ENCODE measurements at regions not wholly inside any gene's neighbourhood (a gene's known extent, or its start where the extent isn't known, plus 50 kb on each side); places are given as distances from the start of the nearest gene placed in this dataset.

DNA sequence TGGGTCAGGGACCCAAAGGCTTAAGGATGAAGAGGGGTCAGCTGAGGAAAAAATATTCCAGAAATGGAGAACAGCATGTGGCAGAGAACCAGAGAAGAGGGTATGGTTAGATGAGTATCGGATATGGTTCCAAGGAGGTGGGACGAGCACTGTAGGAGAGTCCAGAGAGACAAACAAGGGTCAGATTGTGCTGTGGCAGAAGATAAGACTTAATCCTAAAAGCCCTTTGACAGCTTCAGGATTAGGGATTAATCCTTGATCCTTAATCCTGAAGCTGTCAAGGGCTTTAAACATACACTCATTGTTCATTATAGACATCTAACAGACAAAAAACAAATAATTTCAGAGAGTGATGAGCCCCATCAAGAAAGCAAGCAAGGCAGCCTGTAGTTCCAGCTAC lies 124.0 kb downstream of the SPTSSA start:
- Histone ChIP-seq H3K4me1 (ENCODE audit: control insufficient read depth in 2 of 2, insufficient read depth in 2 of 2, low read length in 2 of 2) (no peaks in the 10 kb centered on the region), H3K27ac (ENCODE audit: low read depth, low read length) (no peak overlapping the region), H3K36me3 (ENCODE audit: control insufficient read depth in 2 of 3, insufficient read depth in 3 of 3, low read length in 3 of 3) (no peaks in the 10 kb centered on the region), H3K27me3 (ENCODE audit: control insufficient read depth in 2 of 2, insufficient read depth in 2 of 2, low read length in 2 of 2) (no peaks in the 10 kb centered on the region), H3K9me3 (ENCODE audit: control insufficient read depth in 2 of 3, low read length in 3 of 3) (no peaks in the 10 kb centered on the region), H3K4me3 (ENCODE audit: low read length) (no peak overlapping the region)
- H3K4me1 Mint-ChIP-seq, result peaks cover 0 to 7% (median 0%) of the 10 kb centered on the region in 7 donors
- intact Hi-C loops (cut with micrococcal nuclease), result no loop called here
- no peak for ATAC-seq
- H3K36me3 Mint-ChIP-seq, result no peaks in the 10 kb centered on the region
- CTCF ChIA-PET, result no interaction called here
- POLR2A ChIA-PET, result no interaction called here
- H3K27me3 Mint-ChIP-seq, result peaks cover 0 to 4% (median 0%) of the 10 kb centered on the region in 5 donors
- H3K9me3 Mint-ChIP-seq, result no peaks in the 10 kb centered on the region
- no peak overlapping the region for H3K4me3 Mint-ChIP-seq
- H3K27ac Mint-ChIP-seq, result no peak overlapping the region
- no peak for DNase-seq

GRCh38 chr14:34336501-34336900 lies 125.5 kb downstream of the SPTSSA start:
- CTCF ChIA-PET, result no interaction called here
- Histone ChIP-seq H3K9me3 (ENCODE audit: control insufficient read depth in 2 of 3, low read length in 3 of 3) (no peaks in the 10 kb centered on the region), H3K27ac (ENCODE audit: low read depth, low read length) (no peak overlapping the region), H3K27me3 (ENCODE audit: control insufficient read depth in 2 of 2, insufficient read depth in 2 of 2, low read length in 2 of 2) (no peaks in the 10 kb centered on the region), H3K4me3 (ENCODE audit: low read length) (no peak overlapping the region), H3K4me1 (ENCODE audit: control insufficient read depth in 2 of 2, insufficient read depth in 2 of 2, low read length in 2 of 2) (no peaks in the 10 kb centered on the region), H3K36me3 (ENCODE audit: control insufficient read depth in 2 of 3, insufficient read depth in 3 of 3, low read length in 3 of 3) (no peaks in the 10 kb centered on the region)
- Mint-ChIP-seq H3K4me1 (peaks cover 0 to 19% (median 3%) of the 10 kb centered on the region in 7 donors), H3K27ac (no peak overlapping the region), H3K4me3 (no peak overlapping the region), H3K27me3 (no peaks in the 10 kb centered on the region), H3K36me3 (no peaks in the 10 kb centered on the region), H3K9me3 (no peaks in the 10 kb centered on the region)
- DNase-seq, result no peak
- POLR2A ChIA-PET, result no interaction called here
- intact Hi-C loops (cut with micrococcal nuclease), result no loop called here
- ATAC-seq, result no peak

DNA sequence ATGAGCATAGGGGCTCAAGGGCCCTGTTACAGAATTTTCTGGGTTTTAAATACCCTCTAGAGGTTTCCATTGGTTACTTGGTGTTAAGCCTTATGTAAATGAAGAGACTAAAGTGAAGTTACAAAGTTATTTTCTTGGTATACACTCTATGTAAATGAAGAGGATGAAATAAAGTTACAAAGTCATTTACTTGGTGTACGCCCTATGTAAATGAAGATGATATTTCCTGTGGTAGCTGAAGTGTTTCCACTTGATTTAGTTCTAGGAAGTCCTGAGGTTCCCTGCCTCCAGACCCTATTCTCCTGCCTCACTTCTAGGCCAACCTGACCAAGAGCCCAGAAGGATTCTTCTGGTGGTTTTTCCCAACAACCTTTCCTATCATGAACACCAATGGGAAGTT lies 126.1 kb downstream of the SPTSSA start:
- ChIA-PET CTCF (no interaction called here), POLR2A (no interaction called here)
- Mint-ChIP-seq H3K4me3 (no peak overlapping the region), H3K4me1 (peaks cover 0 to 19% (median 4%) of the 10 kb centered on the region in 7 donors), H3K27me3 (no peaks in the 10 kb centered on the region), H3K27ac (no peak overlapping the region), H3K9me3 (no peaks in the 10 kb centered on the region), H3K36me3 (no peaks in the 10 kb centered on the region)
- no peak for DNase-seq
- no peaks in the 10 kb centered on the region for H3K9me3 ChIP-seq (ENCODE audit: control insufficient read depth in 2 of 3, low read length in 3 of 3)
- H3K4me3 ChIP-seq (ENCODE audit: low read length), result no peak overlapping the region
- H3K4me1 ChIP-seq (ENCODE audit: control insufficient read depth in 2 of 2, insufficient read depth in 2 of 2, low read length in 2 of 2), result no peaks in the 10 kb centered on the region
- intact Hi-C loops (cut with micrococcal nuclease), result no loop called here
- H3K36me3 ChIP-seq (ENCODE audit: control insufficient read depth in 2 of 3, insufficient read depth in 3 of 3, low read length in 3 of 3), result no peaks in the 10 kb centered on the region
- no peaks in the 10 kb centered on the region for H3K27me3 ChIP-seq (ENCODE audit: control insufficient read depth in 2 of 2, insufficient read depth in 2 of 2, low read length in 2 of 2)
- H3K27ac ChIP-seq (ENCODE audit: low read depth, low read length), result no peak overlapping the region
- no peak for ATAC-seq

- no peaks in the 10 kb centered on the region for H3K9me3 ChIP-seq (ENCODE audit: control insufficient read depth in 2 of 3, low read length in 3 of 3)
- H3K36me3 ChIP-seq (ENCODE audit: control insufficient read depth in 2 of 3, insufficient read depth in 3 of 3, low read length in 3 of 3), result no peaks in the 10 kb centered on the region
- no peak overlapping the region for H3K4me3 ChIP-seq (ENCODE audit: low read length)
- ATAC-seq, result no peak
- Mint-ChIP-seq H3K4me3 (no peak overlapping the region), H3K27me3 (no peaks in the 10 kb centered on the region), H3K27ac (peak overlapping the region in 1 of 9 donors; percentile 47), H3K9me3 (no peaks in the 10 kb centered on the region), H3K4me1 (peaks cover 0 to 19% (median 4%) of the 10 kb centered on the region in 7 donors), H3K36me3 (no peaks in the 10 kb centered on the region)
- ChIA-PET POLR2A (no interaction called here), CTCF (no interaction called here)
- H3K27me3 ChIP-seq (ENCODE audit: control insufficient read depth in 2 of 2, insufficient read depth in 2 of 2, low read length in 2 of 2), result no peaks in the 10 kb centered on the region
- DNase-seq, result no peak
- H3K4me1 ChIP-seq (ENCODE audit: control insufficient read depth in 2 of 2, insufficient read depth in 2 of 2, low read length in 2 of 2), result no peaks in the 10 kb centered on the region
- H3K27ac ChIP-seq (ENCODE audit: low read depth, low read length), result no peak overlapping the region
- intact Hi-C loops (cut with micrococcal nuclease), result loop anchor here (5.0 kb wide), 2 partner anchors 238 to 1088 kb away; no protein-coding TSS in a partner anchor
Measured at GRCh38 chr14:34334329-34334728, 127.7 kb downstream of the SPTSSA start.

DNA sequence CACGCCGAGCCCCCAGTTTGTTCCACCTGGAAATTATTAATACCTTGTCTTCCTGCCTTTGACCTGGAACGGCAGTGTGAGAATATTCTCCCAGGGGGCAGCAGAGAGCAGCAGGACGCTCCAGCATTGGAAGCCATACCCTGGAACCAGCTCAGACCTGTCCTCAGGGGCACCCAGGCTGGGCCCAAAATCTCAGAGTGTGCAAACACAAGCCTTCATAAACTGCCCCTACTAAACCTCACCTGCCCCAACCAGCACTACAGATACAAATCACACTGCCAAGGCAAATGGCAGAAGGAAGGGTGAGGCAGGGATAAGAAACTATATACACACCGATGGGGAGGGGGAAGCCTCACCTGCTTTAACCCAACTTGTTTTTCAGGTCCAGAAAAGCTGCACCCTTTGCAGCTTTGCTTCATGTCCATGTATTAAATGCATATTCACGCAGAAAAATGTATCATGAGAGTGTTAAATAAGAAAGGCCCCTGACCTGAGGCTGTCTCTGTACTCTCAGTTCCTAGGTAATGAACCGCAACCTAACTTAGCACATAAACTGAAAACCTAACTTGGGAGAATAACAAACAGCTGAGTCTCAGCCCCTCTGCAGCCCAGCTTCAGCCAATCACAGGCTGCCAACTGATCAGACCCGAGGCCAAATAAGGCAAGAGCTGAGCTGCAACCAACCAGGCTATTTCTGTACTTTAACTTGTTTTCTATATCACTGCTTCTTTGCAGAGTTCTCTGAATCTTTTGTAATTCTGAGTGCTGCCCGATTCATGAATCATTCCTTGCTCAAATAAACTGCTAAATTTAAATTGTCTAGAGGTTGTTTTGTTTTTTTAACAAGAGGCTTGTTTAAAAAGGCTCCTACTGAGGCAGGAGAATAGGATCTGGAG lies 130.1 kb downstream of the SPTSSA start:
- Histone ChIP-seq H3K9me3 (ENCODE audit: control insufficient read depth in 2 of 3, low read length in 3 of 3) (no peaks in the 10 kb centered on the region), H3K4me3 (ENCODE audit: low read length) (no peak overlapping the region), H3K27ac (ENCODE audit: low read depth, low read length) (no peak overlapping the region), H3K36me3 (ENCODE audit: control insufficient read depth in 2 of 3, insufficient read depth in 3 of 3, low read length in 3 of 3) (no peaks in the 10 kb centered on the region), H3K27me3 (ENCODE audit: control insufficient read depth in 2 of 2, insufficient read depth in 2 of 2, low read length in 2 of 2) (no peaks in the 10 kb centered on the region), H3K4me1 (ENCODE audit: control insufficient read depth in 2 of 2, insufficient read depth in 2 of 2, low read length in 2 of 2) (no peaks in the 10 kb centered on the region)
- intact Hi-C loops (cut with micrococcal nuclease), result loop anchor here (1.0 to 5.0 kb wide), 5 partner anchors 166 to 1090 kb away; no protein-coding TSS in a partner anchor
- ChIA-PET CTCF (interaction anchor here (0.6 to 1.8 kb wide), 6 partner anchors 9 to 1764 kb away, joined by 3 to 8 read pairs (median 3); no protein-coding TSS in a partner anchor), POLR2A (no interaction called here)
- peak; percentile 11 to 62 (median 44) for DNase-seq
- Mint-ChIP-seq H3K27me3 (no peaks in the 10 kb centered on the region), H3K4me3 (no peak overlapping the region), H3K27ac (peak overlapping the region in 3 of 9 donors; percentile 13 to 54 (median 30)), H3K4me1 (peaks cover 0 to 19% (median 4%) of the 10 kb centered on the region in 7 donors), H3K9me3 (no peaks in the 10 kb centered on the region), H3K36me3 (no peaks in the 10 kb centered on the region)
- peak; percentile 80 for ATAC-seq

DNA sequence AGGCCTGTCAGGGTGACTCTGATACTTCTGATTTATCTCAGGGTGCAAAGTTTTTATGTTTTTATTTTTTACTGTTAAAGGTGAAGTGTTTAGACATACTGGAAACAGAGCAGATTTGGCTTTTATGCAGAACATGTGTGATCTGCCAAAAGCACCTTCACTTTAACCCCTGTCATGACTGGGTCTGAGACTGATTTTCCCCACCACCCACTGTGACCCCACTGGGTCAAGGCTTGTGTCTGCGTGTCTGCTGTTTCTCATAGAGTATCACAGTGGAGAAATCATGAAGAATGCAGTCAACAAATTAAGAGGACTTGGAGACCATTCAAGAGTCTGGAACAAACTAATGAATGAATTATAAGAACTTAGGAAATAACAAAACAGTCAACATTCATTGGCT lies 131.2 kb downstream of the SPTSSA start:
- ChIA-PET CTCF (no interaction called here), POLR2A (no interaction called here)
- Histone ChIP-seq H3K9me3 (ENCODE audit: control insufficient read depth in 2 of 3, low read length in 3 of 3) (no peaks in the 10 kb centered on the region), H3K27me3 (ENCODE audit: control insufficient read depth in 2 of 2, insufficient read depth in 2 of 2, low read length in 2 of 2) (no peaks in the 10 kb centered on the region), H3K27ac (ENCODE audit: low read depth, low read length) (no peak overlapping the region), H3K4me1 (ENCODE audit: control insufficient read depth in 2 of 2, insufficient read depth in 2 of 2, low read length in 2 of 2) (no peaks in the 10 kb centered on the region), H3K4me3 (ENCODE audit: low read length) (no peak overlapping the region), H3K36me3 (ENCODE audit: control insufficient read depth in 2 of 3, insufficient read depth in 3 of 3, low read length in 3 of 3) (no peaks in the 10 kb centered on the region)
- Mint-ChIP-seq H3K27ac (peak overlapping the region in 1 of 9 donors; percentile 0), H3K36me3 (no peaks in the 10 kb centered on the region), H3K4me3 (no peak overlapping the region), H3K9me3 (no peaks in the 10 kb centered on the region), H3K4me1 (peaks cover 0 to 16% (median 4%) of the 10 kb centered on the region in 7 donors), H3K27me3 (no peaks in the 10 kb centered on the region)
- intact Hi-C loops (cut with micrococcal nuclease), result loop anchor here (1.0 to 5.0 kb wide), 5 partner anchors 167 to 1091 kb away; no protein-coding TSS in a partner anchor
- ATAC-seq, result no peak
- DNase-seq, result no peak

GRCh38 chr14:34329301-34329700 lies 132.7 kb downstream of the SPTSSA start:
- Mint-ChIP-seq H3K27ac (no peak overlapping the region), H3K9me3 (no peaks in the 10 kb centered on the region), H3K4me1 (peaks cover 0 to 12% (median 4%) of the 10 kb centered on the region in 7 donors), H3K27me3 (peaks cover 0 to 2% (median 0%) of the 10 kb centered on the region in 5 donors), H3K4me3 (no peak overlapping the region), H3K36me3 (no peaks in the 10 kb centered on the region)
- intact Hi-C loops (cut with micrococcal nuclease), result no loop called here
- ATAC-seq, result no peak
- no peak overlapping the region for H3K4me3 ChIP-seq (ENCODE audit: low read length)
- no peaks in the 10 kb centered on the region for H3K27me3 ChIP-seq (ENCODE audit: control insufficient read depth in 2 of 2, insufficient read depth in 2 of 2, low read length in 2 of 2)
- H3K4me1 ChIP-seq (ENCODE audit: control insufficient read depth in 2 of 2, insufficient read depth in 2 of 2, low read length in 2 of 2), result no peaks in the 10 kb centered on the region
- CTCF ChIA-PET, result interaction anchor here (0.7 to 1.7 kb wide), 2 partner anchors 167 to 1088 kb away, joined by 3 to 4 read pairs; no protein-coding TSS in a partner anchor
- no peak for DNase-seq
- no peaks in the 10 kb centered on the region for H3K36me3 ChIP-seq (ENCODE audit: control insufficient read depth in 2 of 3, insufficient read depth in 3 of 3, low read length in 3 of 3)
- POLR2A ChIA-PET, result no interaction called here
- H3K9me3 ChIP-seq (ENCODE audit: control insufficient read depth in 2 of 3, low read length in 3 of 3), result no peaks in the 10 kb centered on the region
- no peak overlapping the region for H3K27ac ChIP-seq (ENCODE audit: low read depth, low read length)
